A549 (cell line): ENCODE measurements at regions not wholly inside any gene's neighbourhood (a gene's known extent, or its start where the extent isn't known, plus 50 kb on each side); places are given as distances from the start of the nearest gene placed in this dataset.

ENCODE experiments used
- ATAC-seq, 2 experiments: fragments of 200-7000 bp in 1 of 2; fragments of >200 bp in 1 of 2; cut with Nextera tagmentation in 1 of 2; cut with Tn5 transposase in 1 of 2; 3 replicates each; pipeline versions ENCODE4 v1.8.0 to v1.9.1; 2018 to 2020; ENCODE audit warnings: mild to moderate bottlenecking in 1 of 2, moderate library complexity in 1 of 2
- CTCF ChIA-PET: fragments of 300-600 bp; sonication (Branson Sonifier 250); formaldehyde crosslinking; extraction: SDS; loops from one replicate; lab custom pipeline; 2021; ENCODE audit warnings: antibody characterized with exemption, inconsistent platforms; lab: Yijun Ruan, JAX
- POLR2A ChIA-PET: fragments of 350-600 bp; formaldehyde crosslinking; extraction: SDS; loops from one replicate; lab custom pipeline; 2021; ENCODE audit warnings: antibody characterized with exemption, inconsistent platforms; lab: Yijun Ruan, JAX
- DNase-seq, 2 experiments: peaks; one replicate each; pipeline versions ENCODE4 v3.0.0 to v3.0.0-alpha.2; 2011 to 2016; ENCODE audit warnings: low read depth in 1 of 2, low spot score in 1 of 2
- FAIRE-seq: peaks from 2 replicates; lab custom pipeline; 2011; peaks lifted over from hg19 to GRCh38; lab: Jason Lieb, UNC
- H3K27ac ChIP-seq, 2 experiments: fragments of >200 bp; sonication (Bioruptor Twin); formaldehyde crosslinking; 3 replicates each; pipeline ENCODE4 v1.5.1; 2016 to 2017
- H3K4me1 ChIP-seq: fragments of >200 bp; sonication (Bioruptor Twin); formaldehyde crosslinking; 3 replicates; pipeline ENCODE4 v1.6.1; 2016
- H3K4me2 ChIP-seq: fragments of >200 bp; sonication (Bioruptor Twin); formaldehyde crosslinking; 3 replicates; pipeline ENCODE4 v1.6.1; 2016
- H3K4me3 ChIP-seq: fragments of >200 bp; sonication (Bioruptor Twin); formaldehyde crosslinking; 3 replicates; pipeline ENCODE4 v1.5.1; 2016
- H3K9me3 ChIP-seq: fragments of >200 bp; sonication (Bioruptor Twin); formaldehyde crosslinking; 3 replicates; pipeline ENCODE4 v1.6.1; 2016
- CBX2 ChIP-seq: fragments of 200-600 bp; sonication (generic); IDR thresholded peaks from 2 replicates; pipeline ENCODE4 v1.6.1; 2016; ENCODE audit warnings: low read depth, mild to moderate bottlenecking, borderline replicate concordance
- CBX8 ChIP-seq: fragments of 200-600 bp; sonication (generic); IDR thresholded peaks from 2 replicates; pipeline ENCODE4 v1.6.1; 2016
- CEBPB ChIP-seq, 2 experiments: fragments of >200 bp in 1 of 2; sonication (Bioruptor Twin) in 1 of 2; formaldehyde crosslinking in 1 of 2; IDR thresholded peaks; 2 replicates each; pipeline ENCODE4 v1.6.1; 2012 to 2016
- EHF ChIP-seq: fragments of 250-450 bp; sonication (Bioruptor Pico); IDR thresholded peaks from 2 replicates; pipeline ENCODE4 v1.5.0; 2020; ENCODE audit warnings: mild to moderate bottlenecking
- EP300 ChIP-seq, 2 experiments: fragments of >200 bp; sonication (Bioruptor Twin); formaldehyde crosslinking; IDR thresholded peaks; 2 replicates in 1 of 2; 3 replicates in 1 of 2; pipeline ENCODE4 v1.6.1; 2016 to 2017
- ESRRA ChIP-seq: fragments of 150-350 bp; IDR thresholded peaks from 2 replicates; pipeline ENCODE4 v1.6.1; 2014; ENCODE audit warnings: mild to moderate bottlenecking, low read length, borderline replicate concordance
- FOSL2 ChIP-seq, 2 experiments: fragments of 450-650 bp in 1 of 2; fragments of >200 bp in 1 of 2; sonication (Bioruptor Twin) in 1 of 2; formaldehyde crosslinking; IDR thresholded peaks; 2 replicates each; pipeline versions ENCODE4 v1.5.0 to v1.6.1; 2016 to 2020; ENCODE audit warnings: mild to moderate bottlenecking in 1 of 2, moderate library complexity in 1 of 2
- FOXS1 ChIP-seq: fragments of 250-450 bp; sonication (Bioruptor Pico); IDR thresholded peaks from 2 replicates; pipeline ENCODE4 v1.5.0; 2020; ENCODE audit warnings: mild to moderate bottlenecking, moderate library complexity
- HOXB5 ChIP-seq: fragments of 250-450 bp; sonication (Bioruptor Pico); IDR thresholded peaks from 2 replicates; pipeline ENCODE4 v1.5.0; 2020; ENCODE audit warnings: mild to moderate bottlenecking, moderate library complexity
- JUNB ChIP-seq: fragments of >200 bp; sonication (Bioruptor Twin); formaldehyde crosslinking; IDR thresholded peaks from 2 replicates; pipeline ENCODE4 v1.6.1; 2016
- MAFK ChIP-seq: fragments of 450-650 bp; IDR thresholded peaks from 2 replicates; pipeline ENCODE4 v1.6.1; 2014; ENCODE audit not compliant: partially characterized antibody
- MAZ ChIP-seq: fragments of 150-350 bp; IDR thresholded peaks from 2 replicates; pipeline ENCODE4 v1.6.1; 2014; ENCODE audit warnings: antibody characterized with exemption, low read depth, low read length, borderline replicate concordance
- NR3C1 ChIP-seq: fragments of >200 bp; sonication (Bioruptor Twin); formaldehyde crosslinking; IDR thresholded peaks from 3 replicates; pipeline ENCODE4 v1.6.1; 2017
- PHF8 ChIP-seq: fragments of 200-600 bp; sonication (generic); IDR thresholded peaks from 2 replicates; pipeline ENCODE4 v1.6.1; 2016; ENCODE audit warnings: low read depth, mild to moderate bottlenecking, antibody characterized with exemption, moderate library complexity, borderline replicate concordance
- POLR2AphosphoS2 ChIP-seq: conservative IDR thresholded peaks from 2 replicates; pipeline ENCODE4 v1.6.1; 2012; ENCODE audit warnings: low read length, improper control_type of control experiment, inconsistent platforms
- RAD21 ChIP-seq, 2 experiments: fragments of >200 bp in 1 of 2; sonication (Bioruptor Twin) in 1 of 2; formaldehyde crosslinking in 1 of 2; IDR thresholded peaks in 1 of 2; conservative IDR thresholded peaks in 1 of 2; 2 replicates in 1 of 2; 3 replicates in 1 of 2; pipeline ENCODE4 v1.6.1; 2012 to 2018; ENCODE audit warnings: inconsistent platforms in 1 of 2
- RCOR1 ChIP-seq: fragments of 150-350 bp; IDR thresholded peaks from 2 replicates; pipeline ENCODE4 v1.6.1; 2014; ENCODE audit warnings: antibody characterized with exemption, low read length, low read depth
- ZC3H11A ChIP-seq: fragments of 450-650 bp; IDR thresholded peaks from 2 replicates; pipeline ENCODE4 v1.6.1; 2014; ENCODE audit warnings: antibody characterized with exemption, mild to moderate bottlenecking
- ZFP36 ChIP-seq: fragments of 450-650 bp; IDR thresholded peaks from 2 replicates; pipeline ENCODE4 v1.6.1; 2014; ENCODE audit warnings: borderline replicate concordance; ENCODE audit not compliant: partially characterized antibody
- WGBS: methylation state at CpG from one replicate; pipeline ENCODE4 v1.1.6; 2017; ENCODE audit errors: missing lambda C conversion rate; 5-methylcytosine and 5-hydroxymethylcytosine counted together
- TF ChIP-seq, protein P1 (sequence below): fragments of 450-650 bp; IDR thresholded peaks from 2 replicates; pipeline ENCODE4 v1.6.1; 2014; ENCODE audit warnings: antibody characterized with exemption

DNA sequence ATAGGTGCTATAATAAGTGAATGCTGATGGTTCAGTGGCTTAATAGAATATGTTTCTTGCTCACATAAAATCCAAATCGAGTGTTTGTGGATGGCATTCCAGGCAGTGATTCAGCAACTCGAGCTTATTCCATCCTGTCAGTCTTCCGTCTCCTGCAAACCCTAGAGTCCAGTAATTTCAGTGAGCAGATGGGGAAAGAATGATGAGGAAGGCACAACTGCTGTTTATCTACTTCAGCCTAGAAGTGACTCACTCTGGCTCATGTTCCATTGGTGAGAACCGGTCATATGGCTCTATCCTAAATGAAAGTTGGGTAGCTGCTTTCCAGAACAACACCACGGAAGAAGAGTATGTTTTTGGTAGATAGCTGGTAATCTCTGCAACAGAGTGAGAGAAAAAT lies 421.8 kb upstream of the PDE3A start:
- H3K4me3 ChIP-seq, result peak overlapping the region; percentile 10; the same call in 1 of the 3 replicates
- FAIRE-seq (no peak), ATAC-seq (peak; percentile 95 to 96), DNase-seq (peak; percentile 73 to 82)
- TF ChIP-seq CBX2 (no peak), FOSL2 (IDR thresholded peaks at IDR 0.05) (peak; percentile 54), FOSL2 (CRISPR knock-in tag; IDR thresholded peaks at IDR 0.05) (peak; percentile 79), ZFP36 (no peak), JUNB (0 out of 2 replicates have a peak, but pooled peaks have one; percentile 36), EP300 (IDR thresholded peaks at IDR 0.05) (0 out of 5 replicates have a peak, but pooled peaks of 1 of the 2 experiments have one; percentile 6), MAFK (peak; percentile 61)
- TF ChIP-seq, protein P1, sequence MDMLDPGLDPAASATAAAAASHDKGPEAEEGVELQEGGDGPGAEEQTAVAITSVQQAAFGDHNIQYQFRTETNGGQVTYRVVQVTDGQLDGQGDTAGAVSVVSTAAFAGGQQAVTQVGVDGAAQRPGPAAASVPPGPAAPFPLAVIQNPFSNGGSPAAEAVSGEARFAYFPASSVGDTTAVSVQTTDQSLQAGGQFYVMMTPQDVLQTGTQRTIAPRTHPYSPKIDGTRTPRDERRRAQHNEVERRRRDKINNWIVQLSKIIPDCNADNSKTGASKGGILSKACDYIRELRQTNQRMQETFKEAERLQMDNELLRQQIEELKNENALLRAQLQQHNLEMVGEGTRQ, result peak; percentile 81
- H3K9me3 ChIP-seq, result no peaks in the 10 kb centered on the region
- peak overlapping the region; percentile 82 for H3K4me2 ChIP-seq
- peak overlapping the region; percentile 68 to 77 for H3K27ac ChIP-seq
- POLR2A ChIA-PET, result no interaction called here
- CTCF ChIA-PET, result interaction anchor here (1.4 kb wide), 1 partner anchor 208 kb away, joined by 3 read pairs; no protein-coding TSS in a partner anchor
- WGBS, result 7% methylated on average over 5 of the region's 5 CpGs
- H3K4me1 ChIP-seq, result peaks cover 27% of the 10 kb centered on the region

DNA sequence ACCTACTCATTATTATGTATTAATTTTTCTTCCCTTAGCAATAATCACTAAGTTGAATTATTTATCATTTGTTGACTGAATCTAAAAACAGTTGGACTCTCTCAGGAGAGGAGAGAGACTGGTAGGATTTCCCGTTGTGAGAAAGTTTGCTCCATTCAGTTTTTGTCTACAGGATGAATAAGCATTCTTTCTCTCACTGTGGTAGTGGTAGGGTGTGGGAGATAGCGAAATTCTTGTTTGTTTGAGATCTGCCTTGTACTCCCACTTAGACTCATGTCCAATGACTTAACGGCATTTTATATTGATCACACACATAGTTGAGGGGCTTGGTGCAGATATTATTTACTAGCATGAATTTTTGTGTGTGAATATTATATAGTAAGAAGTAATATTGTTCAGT lies 421.0 kb upstream of the PDE3A start:
- POLR2A ChIA-PET, result no interaction called here
- Histone ChIP-seq H3K4me2 (peak overlapping the region; percentile 82), H3K27ac (peak overlapping the region; percentile 68 to 77), H3K4me3 (no peak overlapping the region), H3K9me3 (no peaks in the 10 kb centered on the region), H3K4me1 (peaks cover 27% of the 10 kb centered on the region)
- TF ChIP-seq RAD21 (conservative IDR thresholded peaks at IDR 0.05 in 1 of 2, IDR thresholded peaks at IDR 0.05 in 1 of 2) (no peak), NR3C1 (no peak), EHF (no peak)
- no peak for FAIRE-seq
- CTCF ChIA-PET, result interaction anchor here (1.4 kb wide), 1 partner anchor 208 kb away, joined by 3 read pairs; no protein-coding TSS in a partner anchor
- ATAC-seq, result no peak
- WGBS, result 77% methylated on average over 3 of the region's 3 CpGs
- no peak for DNase-seq

DNA sequence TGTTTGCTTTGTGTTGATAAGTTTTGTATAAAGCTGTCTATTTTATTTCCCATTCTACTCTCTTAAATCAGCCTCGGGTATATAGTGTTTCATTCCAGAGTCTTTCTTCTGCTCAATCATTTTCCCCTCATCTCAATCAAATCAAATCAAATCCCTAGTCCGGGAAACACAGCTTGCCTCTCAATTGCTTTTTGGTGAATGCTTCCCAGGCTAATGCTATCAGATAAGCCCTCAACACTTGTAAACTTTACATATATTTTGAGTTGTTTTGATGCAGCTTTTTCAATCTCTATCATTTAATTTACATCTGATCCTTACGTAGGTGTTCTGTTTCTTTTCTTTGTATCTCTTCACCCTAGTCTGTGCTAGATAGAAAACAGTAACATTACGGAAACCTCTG lies 416.7 kb upstream of the PDE3A start:
- CTCF ChIA-PET, result interaction anchor here (0.6 to 1.7 kb wide), 5 partner anchors 9 to 1777 kb away, joined by 3 to 4 read pairs (median 3); no protein-coding TSS in a partner anchor
- ATAC-seq (no peak), DNase-seq (no peak), FAIRE-seq (peak; percentile 49)
- no peak overlapping the region for H3K27ac ChIP-seq
- POLR2A ChIA-PET, result no interaction called here
- H3K4me1 ChIP-seq, result peaks cover 8% of the 10 kb centered on the region
- no peaks in the 10 kb centered on the region for H3K9me3 ChIP-seq
- H3K4me3 ChIP-seq, result no peak overlapping the region
- WGBS, result 78% methylated on average over 4 of the region's 4 CpGs
- no peak overlapping the region for H3K4me2 ChIP-seq
- no peak for TF ChIP-seq HOXB5 (CRISPR knock-in tag)
- no peak for TF ChIP-seq MAZ
- no peak for TF ChIP-seq PHF8
- no peak for TF ChIP-seq CBX2
- TF ChIP-seq ZC3H11A, result no peak
- TF ChIP-seq CBX8, result no peak
- no peak for TF ChIP-seq EHF
- no peak for TF ChIP-seq MAFK
- TF ChIP-seq JUNB, result no peak
- TF ChIP-seq POLR2AphosphoS2, result no peak
- TF ChIP-seq CEBPB (IDR thresholded peaks at IDR 0.05), result no peak
- TF ChIP-seq RCOR1, result no peak
- no peak for TF ChIP-seq RAD21 (conservative IDR thresholded peaks at IDR 0.05 in 1 of 2, IDR thresholded peaks at IDR 0.05 in 1 of 2)
- no peak for TF ChIP-seq ZFP36

DNA sequence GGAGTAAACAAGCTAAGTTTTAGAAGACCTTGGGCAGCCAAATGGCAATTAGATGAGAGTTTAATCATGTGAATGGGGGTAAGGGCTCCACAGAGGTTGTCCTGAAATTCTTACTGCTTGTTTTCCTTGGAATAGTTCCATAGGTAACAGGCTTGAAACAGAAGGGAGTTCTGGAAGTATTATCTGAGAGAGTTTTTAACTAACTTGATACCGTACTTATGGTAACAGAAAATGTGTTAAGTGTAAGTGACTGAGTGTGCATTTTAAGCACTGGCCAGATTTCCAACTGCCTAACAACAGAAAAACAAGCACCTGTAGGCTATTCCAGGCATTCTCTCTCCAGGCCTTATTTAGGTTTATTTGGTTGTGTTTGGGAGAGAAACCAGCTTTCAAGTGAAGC lies 414.6 kb upstream of the PDE3A start:
- CTCF ChIA-PET, result no interaction called here

More for the DNA sequence above, 414.6 kb upstream of the PDE3A start:
- Histone ChIP-seq H3K4me1 (no peaks in the 10 kb centered on the region), H3K27ac (no peak overlapping the region), H3K9me3 (no peaks in the 10 kb centered on the region), H3K4me3 (no peak overlapping the region), H3K4me2 (no peak overlapping the region)
- POLR2A ChIA-PET, result no interaction called here
- ATAC-seq, result no peak
- no peak for DNase-seq
- no peak for FAIRE-seq
- 91% methylated on average over 1 of the region's 1 CpG for WGBS
- TF ChIP-seq ESRRA, result no peak
- no peak for TF ChIP-seq FOXS1 (CRISPR knock-in tag)
